Activated CD4-positive, alpha-beta T cell treated with anti-CD3 and anti-CD28 coated beads, Interleukin-10, Interleukin-2, amounts not matched to agents 100 ng/mL and 50 ng/mL, durations not matched to agents 16 hours and 8 hours (primary cell): ENCODE measurements at regions not wholly inside any gene's neighbourhood (a gene's known extent, or its start where the extent isn't known, plus 50 kb on each side); places are given as distances from the start of the nearest gene placed in this dataset.
"Not testable (repeated sequence)": the region's sequence is repeated elsewhere in the genome, so short reads cannot be mapped to it uniquely, and the experiment has no call there.

Source experiments
- DNase-seq: peaks from one replicate; pipeline ENCODE4 v3.0.0-alpha.2; 2020

- DNase-seq = no peak
These were observed 57.4 kb downstream of the ZNF648 start for GRCh38 chr1:182003953-182004586.

GRCh38 chr1:182003025-182003725, 58.3 kb downstream of the ZNF648 start:
- DNase-seq = no peak

- no peak for DNase-seq
These were observed 58.9 kb downstream of the ZNF648 start for GRCh38 chr1:182002570-182002969.

- DNase-seq = no peak
These were observed 62.7 kb downstream of the ZNF648 start for GRCh38 chr1:181998858-181999257.

GRCh38 chr1:181992072-181992471, 69.4 kb downstream of the ZNF648 start:
- DNase-seq = no peak

- no peak for DNase-seq
These were observed 70.8 kb downstream of the ZNF648 start for GRCh38 chr1:181990728-181991127.

GRCh38 chr1:181989261-181989920, 72.1 kb downstream of the ZNF648 start:
- DNase-seq = no peak

- no peak for DNase-seq
These were observed 73.5 kb downstream of the ZNF648 start for GRCh38 chr1:181987996-181988395.

GRCh38 chr1:181987334-181987895, 74.1 kb downstream of the ZNF648 start:
- no peak for DNase-seq

GRCh38 chr1:181986907-181987305, 74.6 kb downstream of the ZNF648 start:
- DNase-seq = no peak

GRCh38 chr1:181985936-181986906, 75.3 kb downstream of the ZNF648 start:
- no peak for DNase-seq

- no peak for DNase-seq
These were observed 76.2 kb downstream of the ZNF648 start for GRCh38 chr1:181985281-181985680.

GRCh38 chr1:181984006-181984405, 77.5 kb downstream of the ZNF648 start:
- no peak for DNase-seq

GRCh38 chr1:181981821-181982220, 79.7 kb downstream of the ZNF648 start:
- DNase-seq = no peak

GRCh38 chr1:181972256-181972655, 89.3 kb downstream of the ZNF648 start:
- no peak for DNase-seq

- DNase-seq = no peak
These were observed 90.1 kb downstream of the ZNF648 start for GRCh38 chr1:181971424-181971823.

GRCh38 chr1:181969902-181970301, 91.6 kb downstream of the ZNF648 start:
- no peak for DNase-seq

GRCh38 chr1:181954696-181955095, 106.8 kb downstream of the ZNF648 start:
- not testable (repeated sequence) for DNase-seq

- not testable (repeated sequence) for DNase-seq
These were observed 107.3 kb downstream of the ZNF648 start for GRCh38 chr1:181954178-181954577.

- DNase-seq = no peak
These were observed 107.9 kb downstream of the ZNF648 start for GRCh38 chr1:181953596-181953995.

- DNase-seq = no peak
These were observed 110.3 kb downstream of the ZNF648 start for GRCh38 chr1:181951213-181951612.

- no peak for DNase-seq
These were observed 112.0 kb downstream of the ZNF648 start for GRCh38 chr1:181949500-181949899.

- DNase-seq = no peak
These were observed 113.1 kb downstream of the ZNF648 start for GRCh38 chr1:181948372-181948771.
